K562 (cell line): ENCODE measurements at regions not wholly inside any gene's neighbourhood (a gene's known extent, or its start where the extent isn't known, plus 50 kb on each side); places are given as distances from the start of the nearest gene placed in this dataset.

Source experiments
- ATAC-seq: fragments of 200-7000 bp; cut with Tn5 transposase; 3 replicates; pipeline ENCODE4 v1.9.1; 2020; ENCODE audit warnings: moderate library complexity
- BruUV-seq: library from RNA; stranded (reverse); fragments of 400-500 nt; replicated peaks from 2 replicates; lab custom pipeline; 2021; lab: Mats Ljungman, UMichigan
- CTCF ChIA-PET: fragments of 300-600 bp; formaldehyde crosslinking; extraction: SDS; loops from one replicate; lab custom pipeline; 2021; ENCODE audit warnings: low intra/inter-chr PET ratio; lab: Yijun Ruan, JAX
- POLR2A ChIA-PET: fragments of 300-600, 350-650 bp; sonication (Branson Sonifier 250); formaldehyde crosslinking; extraction: SDS; loops from one replicate; lab custom pipeline; 2021; ENCODE audit warnings: antibody characterized with exemption, inconsistent platforms; lab: Yijun Ruan, JAX
- DNase-seq, 4 experiments: peaks; one replicate each; pipeline versions ENCODE4 v3.0.0 to v3.0.0-alpha.2; 2011 to 2018; ENCODE audit warnings: low spot score in 3 of 4, mixed read lengths in 3 of 4; ENCODE audit errors: extremely low read depth in 1 of 4
- FAIRE-seq: peaks from 2 replicates; lab custom pipeline; 2011; peaks lifted over from hg19 to GRCh38; lab: Jason Lieb, UNC
- H2AFZ ChIP-seq: 2 replicates; pipeline ENCODE4 v1.6.0; 2011; ENCODE audit warnings: low read depth, low read length, control low read depth, inconsistent platforms
- H3K27ac ChIP-seq: fragments of 200-600 bp; 3 replicates; pipeline ENCODE4 v1.8.0; 2011; ENCODE audit warnings: low read depth, mild to moderate bottlenecking, control low read depth, inconsistent platforms, low read length, moderate library complexity, mixed read lengths; ENCODE audit errors: extremely low read depth
- H3K27me3 ChIP-seq, 2 experiments: fragments of 300-600 bp in 1 of 2; 2 replicates in 1 of 2; 3 replicates in 1 of 2; pipeline versions ENCODE4 v1.6.0 to v1.8.0; 2011; ENCODE audit warnings: inconsistent platforms in 2 of 2, low read length in 2 of 2, mild to moderate bottlenecking in 1 of 2, mixed read lengths in 1 of 2, moderate library complexity in 1 of 2; ENCODE audit not compliant: control insufficient read depth in 2 of 2, insufficient read depth in 2 of 2
- H3K36me3 ChIP-seq: fragments of 300-600 bp; 3 replicates; pipeline ENCODE4 v1.8.0; 2011; ENCODE audit warnings: mild to moderate bottlenecking, low read length, inconsistent platforms; ENCODE audit not compliant: control insufficient read depth, insufficient read depth
- H3K4me1 ChIP-seq, 2 experiments: fragments of 200-600 bp in 1 of 2; replicated peaks in 1 of 2; 2 replicates in 1 of 2; 3 replicates in 1 of 2; pipeline versions ENCODE4 v1.5.1 to v1.8.0; 2011; ENCODE audit warnings: inconsistent platforms in 2 of 2, low read length in 2 of 2, mild to moderate bottlenecking in 1 of 2, mixed read lengths in 1 of 2, moderate library complexity in 1 of 2; ENCODE audit not compliant: control insufficient read depth in 2 of 2, insufficient read depth in 2 of 2
- H3K4me2 ChIP-seq: 2 replicates; pipeline ENCODE4 v1.6.1; 2011; ENCODE audit warnings: low read length, control low read depth, inconsistent platforms, mixed read lengths; ENCODE audit not compliant: insufficient read depth
- H3K4me3 ChIP-seq: fragments of 200-600 bp; sonication (generic), shearing (Covaris generic); 2 replicates; pipeline ENCODE4 v1.5.1; 2016; ENCODE audit warnings: control low read depth, inconsistent platforms
- H3K79me2 ChIP-seq: fragments of 200-600 bp; 3 replicates; pipeline ENCODE4 v1.8.0; 2011; ENCODE audit warnings: low read length, inconsistent platforms; ENCODE audit not compliant: control insufficient read depth, insufficient read depth
- H3K9ac ChIP-seq, 2 experiments: 2 replicates each; pipeline versions ENCODE4 v1.6.0 to v1.6.1; 2011; ENCODE audit warnings: low read depth in 2 of 2, low read length in 2 of 2, control low read depth in 1 of 2, inconsistent platforms in 1 of 2, mild to moderate bottlenecking in 1 of 2, mixed read lengths in 1 of 2; ENCODE audit not compliant: insufficient read depth in 1 of 2
- H3K9me1 ChIP-seq: one replicate; pipeline ENCODE4 v1.6.0; 2011; ENCODE audit warnings: inconsistent platforms, mild to moderate bottlenecking, low read length, moderate library complexity; ENCODE audit not compliant: control insufficient read depth, insufficient read depth
- H3K9me3 ChIP-seq: replicated peaks from 2 replicates; pipeline ENCODE4 v1.5.1; 2011; ENCODE audit warnings: low read depth, low read length, inconsistent platforms; ENCODE audit not compliant: control insufficient read depth, insufficient read depth
- H4K20me1 ChIP-seq: replicated peaks from 2 replicates; pipeline ENCODE4 v1.6.1; 2011; ENCODE audit warnings: low read length, inconsistent platforms, mixed read lengths; ENCODE audit not compliant: control insufficient read depth, insufficient read depth
- DNMT1 ChIP-seq: fragments of 450-650 bp; IDR thresholded peaks from 2 replicates; pipeline ENCODE4 v1.6.1; 2016; ENCODE audit warnings: antibody characterized with exemption, mild to moderate bottlenecking
- FOXP1 ChIP-seq: sonication (generic); formaldehyde crosslinking; IDR thresholded peaks from 2 replicates; pipeline ENCODE4 v1.8.0; 2022; ENCODE audit warnings: mild to moderate bottlenecking, missing genetic modification reagents
- HCFC1 ChIP-seq: IDR thresholded peaks from 2 replicates; pipeline ENCODE4 v1.6.1; 2012; ENCODE audit warnings: low read depth, low read length, improper control_type of control experiment
- PHF20 ChIP-seq: fragments of 450-650 bp; IDR thresholded peaks from 2 replicates; pipeline ENCODE4 v1.6.1; 2018; ENCODE audit not compliant: partially characterized antibody
- POLR2H ChIP-seq: IDR thresholded peaks from 2 replicates; pipeline ENCODE4 v1.6.1; 2016; ENCODE audit warnings: missing genetic modification characterization, low read depth, mild to moderate bottlenecking, control low read depth, missing compliant biosample characterization, moderate library complexity
- RBM17 ChIP-seq: fragments of 200-400 bp; formaldehyde crosslinking; IDR thresholded peaks from 2 replicates; pipeline ENCODE4 v1.6.1; 2017; ENCODE audit warnings: low read depth, mild to moderate bottlenecking, low read length, borderline replicate concordance
- SMARCA5 ChIP-seq: fragments of 450-650 bp; IDR thresholded peaks from 2 replicates; pipeline ENCODE4 v1.6.1; 2016
- SOX6 ChIP-seq: fragments of 450-650 bp; IDR thresholded peaks from 2 replicates; pipeline ENCODE4 v1.6.1; 2014; ENCODE audit warnings: mild to moderate bottlenecking
- ZNF140 ChIP-seq: fragments of 250-450 bp; sonication (Bioruptor Pico); IDR thresholded peaks from 2 replicates; pipeline ENCODE4 v1.8.0; 2021; ENCODE audit warnings: moderate library complexity, mild to moderate bottlenecking, inconsistent platforms
- ZNF184 ChIP-seq: sonication (generic); formaldehyde crosslinking; IDR thresholded peaks from 2 replicates; pipeline ENCODE4 v1.5.0; 2020; ENCODE audit warnings: missing genetic modification reagents
- WGBS: fragments of 100-300 bp; shearing (Covaris generic); methylation state at CpG from one replicate; pipeline ENCODE4 v1.1.6; 2016; ENCODE audit warnings: low coverage, mixed read lengths; ENCODE audit not compliant: insufficient coverage; ENCODE audit errors: missing lambda C conversion rate; 5-methylcytosine and 5-hydroxymethylcytosine counted together
- in situ Hi-C: fragments of 300-500 bp; cut with MboI; formaldehyde crosslinking; loops from 4 replicates; pipeline ENCODE4 v1.15.0; 2018; ENCODE audit warnings: inconsistent platforms, mixed read lengths
- intact Hi-C: fragments of 100-400 bp; cut with micrococcal nuclease; formaldehyde crosslinking; loops from 2 replicates; pipeline ENCODE4 v1.14.2; 2022
- TF ChIP-seq, protein P1 (sequence below), 2 experiments: IDR thresholded peaks; 2 replicates each; pipeline ENCODE4 v1.6.1; 2012; ENCODE audit warnings: improper control_type of control experiment in 2 of 2, low read depth in 2 of 2, low read length in 2 of 2, borderline replicate concordance in 1 of 2
- TF ChIP-seq, protein P2 (sequence below): fragments of 450-650 bp; IDR thresholded peaks from 2 replicates; pipeline ENCODE4 v1.6.1; 2017; ENCODE audit warnings: antibody characterized with exemption

DNA sequence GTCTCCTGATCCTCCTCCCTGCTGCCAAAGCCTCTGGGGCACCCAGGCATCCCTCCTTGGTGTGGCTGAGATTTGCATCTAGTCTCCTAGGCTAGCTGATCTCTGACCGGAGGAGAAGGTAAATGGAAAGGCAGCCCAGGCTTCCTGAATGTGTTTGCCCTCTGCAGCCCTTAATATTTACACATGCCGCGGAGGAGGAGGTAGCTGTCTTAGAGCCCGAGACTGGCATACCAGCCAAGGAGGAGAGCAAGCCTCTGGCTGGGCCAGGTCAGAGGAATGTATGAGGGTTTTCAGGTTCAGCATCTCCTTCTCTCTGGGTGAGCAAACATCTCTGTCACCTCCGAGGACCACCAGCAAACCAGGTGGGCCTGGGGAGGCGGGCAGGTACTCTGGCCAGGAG is 86.0 kb upstream of the GRIK3 start:
- no peak overlapping the region for H2AFZ ChIP-seq
- in situ Hi-C loops: no loop called here
- no peak for FAIRE-seq

More for the DNA sequence above, 86.0 kb upstream of the GRIK3 start:
- Histone ChIP-seq H3K9me1 (peaks cover 3% of the 10 kb centered on the region), H3K27me3 (peaks cover 0 to 14% of the 10 kb centered on the region in 2 experiments; a peak in 1 of 5 replicates), H4K20me1 (peaks cover 9% of the 10 kb centered on the region), H3K4me1 (no peaks in the 10 kb centered on the region), H3K4me2 (no peak overlapping the region), H3K27ac (no peak overlapping the region), H3K79me2 (no peaks in the 10 kb centered on the region), H3K36me3 (no peaks in the 10 kb centered on the region), H3K4me3 (no peak overlapping the region), H3K9ac (no peak overlapping the region), H3K9me3 (no peaks in the 10 kb centered on the region)
- CTCF ChIA-PET: no interaction called here
- ATAC-seq (no peak), DNase-seq (no peak)
- intact Hi-C loops: no loop called here
- POLR2A ChIA-PET: no interaction called here
- no peak for TF ChIP-seq ZNF184 (CRISPR knock-in tag)
- TF ChIP-seq SMARCA5: no peak
- no peak for TF ChIP-seq SOX6
- no peak for TF ChIP-seq POLR2H
- TF ChIP-seq DNMT1: no peak
- no peak for TF ChIP-seq RBM17
- TF ChIP-seq, protein P1, sequence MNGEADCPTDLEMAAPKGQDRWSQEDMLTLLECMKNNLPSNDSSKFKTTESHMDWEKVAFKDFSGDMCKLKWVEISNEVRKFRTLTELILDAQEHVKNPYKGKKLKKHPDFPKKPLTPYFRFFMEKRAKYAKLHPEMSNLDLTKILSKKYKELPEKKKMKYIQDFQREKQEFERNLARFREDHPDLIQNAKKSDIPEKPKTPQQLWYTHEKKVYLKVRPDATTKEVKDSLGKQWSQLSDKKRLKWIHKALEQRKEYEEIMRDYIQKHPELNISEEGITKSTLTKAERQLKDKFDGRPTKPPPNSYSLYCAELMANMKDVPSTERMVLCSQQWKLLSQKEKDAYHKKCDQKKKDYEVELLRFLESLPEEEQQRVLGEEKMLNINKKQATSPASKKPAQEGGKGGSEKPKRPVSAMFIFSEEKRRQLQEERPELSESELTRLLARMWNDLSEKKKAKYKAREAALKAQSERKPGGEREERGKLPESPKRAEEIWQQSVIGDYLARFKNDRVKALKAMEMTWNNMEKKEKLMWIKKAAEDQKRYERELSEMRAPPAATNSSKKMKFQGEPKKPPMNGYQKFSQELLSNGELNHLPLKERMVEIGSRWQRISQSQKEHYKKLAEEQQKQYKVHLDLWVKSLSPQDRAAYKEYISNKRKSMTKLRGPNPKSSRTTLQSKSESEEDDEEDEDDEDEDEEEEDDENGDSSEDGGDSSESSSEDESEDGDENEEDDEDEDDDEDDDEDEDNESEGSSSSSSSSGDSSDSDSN (IDR thresholded peaks at IDR 0.05; ENCODE audit: borderline replicate concordance in 1 of 2, low read depth in 2 of 2, low read length in 2 of 2): no peak
- TF ChIP-seq FOXP1 (CRISPR knock-in tag): no peak
- TF ChIP-seq, protein P2, sequence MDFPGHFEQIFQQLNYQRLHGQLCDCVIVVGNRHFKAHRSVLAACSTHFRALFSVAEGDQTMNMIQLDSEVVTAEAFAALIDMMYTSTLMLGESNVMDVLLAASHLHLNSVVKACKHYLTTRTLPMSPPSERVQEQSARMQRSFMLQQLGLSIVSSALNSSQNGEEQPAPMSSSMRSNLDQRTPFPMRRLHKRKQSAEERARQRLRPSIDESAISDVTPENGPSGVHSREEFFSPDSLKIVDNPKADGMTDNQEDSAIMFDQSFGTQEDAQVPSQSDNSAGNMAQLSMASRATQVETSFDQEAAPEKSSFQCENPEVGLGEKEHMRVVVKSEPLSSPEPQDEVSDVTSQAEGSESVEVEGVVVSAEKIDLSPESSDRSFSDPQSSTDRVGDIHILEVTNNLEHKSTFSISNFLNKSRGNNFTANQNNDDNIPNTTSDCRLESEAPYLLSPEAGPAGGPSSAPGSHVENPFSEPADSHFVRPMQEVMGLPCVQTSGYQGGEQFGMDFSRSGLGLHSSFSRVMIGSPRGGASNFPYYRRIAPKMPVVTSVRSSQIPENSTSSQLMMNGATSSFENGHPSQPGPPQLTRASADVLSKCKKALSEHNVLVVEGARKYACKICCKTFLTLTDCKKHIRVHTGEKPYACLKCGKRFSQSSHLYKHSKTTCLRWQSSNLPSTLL: no peak
- TF ChIP-seq ZNF140 (CRISPR knock-in tag): no peak
- no peak for TF ChIP-seq PHF20
- TF ChIP-seq HCFC1: no peak
- under 1% methylated on average over 6 of the region's 6 CpGs for WGBS
- no TSS peak for BruUV-seq
